ENCODE measurements at regions not wholly inside any gene's neighbourhood (a gene's known extent, or its start where the extent isn't known, plus 50 kb on each side); places are given as distances from the start of the nearest gene placed in this dataset.
A peak's percentile ranks its signal among the peaks of the same experiment; 100 is the strongest.

- TF ChIP-seq CTCF (conservative IDR thresholded peaks at IDR 0.05; ENCODE audit: low read depth, low read length): no peak
- no peak for DNase-seq (ENCODE audit: low read depth)
- no peak overlapping the region for H3K4me3 ChIP-seq (ENCODE audit: low read length)
Observed at GRCh38 chrX:69036674-69037573, 128.3 kb downstream of the PJA1 start.

GRCh38 chrX:69034451-69034850 is 130.8 kb downstream of the PJA1 start:
- H3K4me3 ChIP-seq (ENCODE audit: low read length): no peak overlapping the region
- no peak for TF ChIP-seq CTCF (conservative IDR thresholded peaks at IDR 0.05; ENCODE audit: low read depth, low read length)
- no peak for DNase-seq (ENCODE audit: low read depth)

GRCh38 chrX:69033936-69034335 is 131.3 kb downstream of the PJA1 start:
- no peak overlapping the region for H3K4me3 ChIP-seq (ENCODE audit: low read length)
- DNase-seq (ENCODE audit: low read depth): no peak
- no peak for TF ChIP-seq CTCF (conservative IDR thresholded peaks at IDR 0.05; ENCODE audit: low read depth, low read length)

- DNase-seq (ENCODE audit: low read depth): no peak
- no peak for TF ChIP-seq CTCF (conservative IDR thresholded peaks at IDR 0.05; ENCODE audit: low read depth, low read length)
- no peak overlapping the region for H3K4me3 ChIP-seq (ENCODE audit: low read length)
Observed at GRCh38 chrX:69032601-69033000, 132.7 kb downstream of the PJA1 start.

- TF ChIP-seq CTCF (conservative IDR thresholded peaks at IDR 0.05; ENCODE audit: low read depth, low read length): no peak
- H3K4me3 ChIP-seq (ENCODE audit: low read length): no peak overlapping the region
- no peak for DNase-seq (ENCODE audit: low read depth)
Observed at GRCh38 chrX:69031971-69032391, 133.3 kb downstream of the PJA1 start.

- H3K4me3 ChIP-seq (ENCODE audit: low read length): no peak overlapping the region
- no peak for DNase-seq (ENCODE audit: low read depth)
- TF ChIP-seq CTCF (conservative IDR thresholded peaks at IDR 0.05; ENCODE audit: low read depth, low read length): peak; percentile 39
Observed at GRCh38 chrX:69031181-69031580, 134.1 kb downstream of the PJA1 start.

- no peak for TF ChIP-seq CTCF (conservative IDR thresholded peaks at IDR 0.05; ENCODE audit: low read depth, low read length)
- H3K4me3 ChIP-seq (ENCODE audit: low read length): no peak overlapping the region
- no peak for DNase-seq (ENCODE audit: low read depth)
Observed at GRCh38 chrX:69029771-69030170, 135.5 kb downstream of the PJA1 start.

All from retinal pigment epithelial cell (primary cell).